ENCODE measurements at regions not wholly inside any gene's neighbourhood (a gene's known extent, or its start where the extent isn't known, plus 50 kb on each side); places are given as distances from the start of the nearest gene placed in this dataset.

DNA sequence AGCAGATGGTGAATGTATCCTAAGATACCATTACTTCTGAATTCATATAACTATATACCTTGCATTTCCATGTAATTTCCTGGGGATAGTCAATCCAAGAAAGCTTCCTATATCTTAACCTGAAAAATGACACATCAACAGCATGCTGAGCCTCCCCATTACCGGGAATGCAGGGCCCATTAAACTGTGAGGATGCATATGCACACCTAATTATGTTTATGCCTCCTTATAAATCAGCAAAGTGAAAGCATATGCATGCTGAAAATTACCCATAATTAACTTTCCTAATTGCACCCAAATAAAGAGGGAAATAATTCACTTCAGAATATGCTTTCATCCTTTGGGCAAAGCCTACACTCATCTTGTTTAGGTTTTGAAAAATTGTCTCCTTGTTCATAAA is 663.0 kb downstream of the KCNA4 start:
- DNase-seq (ENCODE audit: low read depth) = no peak

DNA sequence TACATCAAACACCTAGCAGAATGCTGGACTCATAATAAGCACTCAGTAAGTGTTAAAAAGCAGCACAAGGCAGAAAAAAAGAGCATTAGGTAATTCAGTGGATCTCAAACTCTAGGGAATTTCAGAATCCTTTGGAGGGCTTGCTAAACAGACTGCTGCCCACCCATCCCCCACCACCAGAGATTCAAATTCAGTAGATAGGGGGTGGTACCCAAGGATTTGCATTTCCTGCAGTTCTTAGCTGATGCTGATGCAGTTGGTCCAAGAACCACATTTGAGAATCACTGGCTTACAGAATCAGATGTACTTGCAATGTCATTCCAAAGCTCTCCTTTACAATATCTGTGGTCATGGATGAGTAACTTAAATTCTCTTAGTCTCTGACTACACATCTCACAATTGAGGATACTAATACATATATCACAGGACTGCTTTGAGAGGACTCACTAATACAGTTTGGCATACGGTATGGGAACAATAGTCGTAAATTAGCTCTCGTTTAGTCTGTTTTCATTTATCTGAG is 664.5 kb downstream of the KCNA4 start:
- DNase-seq (ENCODE audit: low read depth) = no peak

DNA sequence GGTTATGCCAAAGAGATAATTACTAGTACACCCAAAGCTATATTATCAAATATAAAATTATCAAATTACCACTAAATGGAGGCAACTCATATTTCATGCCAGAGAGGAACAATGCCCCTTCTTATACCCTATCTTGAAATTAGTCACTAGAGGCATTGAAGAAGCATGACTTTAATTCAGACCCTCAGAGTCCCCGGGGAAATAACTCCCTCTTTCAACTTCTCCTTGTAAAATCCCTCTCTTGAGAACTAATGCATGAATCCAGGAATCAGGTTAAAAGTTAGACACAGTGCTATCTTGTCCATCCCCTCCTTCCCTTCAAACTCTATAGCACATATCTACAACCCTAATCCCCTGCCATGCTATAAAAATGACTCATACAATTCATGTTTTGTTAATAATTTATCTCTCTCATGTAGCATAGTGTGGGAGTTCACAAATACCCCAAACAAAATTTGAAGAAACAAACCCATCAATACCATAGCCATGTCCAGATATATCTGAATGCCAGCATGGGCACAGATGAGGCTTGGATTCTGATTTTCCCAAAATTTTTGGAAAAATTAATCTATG is 665.4 kb downstream of the KCNA4 start:
- no peak for DNase-seq (ENCODE audit: low read depth)

DNA sequence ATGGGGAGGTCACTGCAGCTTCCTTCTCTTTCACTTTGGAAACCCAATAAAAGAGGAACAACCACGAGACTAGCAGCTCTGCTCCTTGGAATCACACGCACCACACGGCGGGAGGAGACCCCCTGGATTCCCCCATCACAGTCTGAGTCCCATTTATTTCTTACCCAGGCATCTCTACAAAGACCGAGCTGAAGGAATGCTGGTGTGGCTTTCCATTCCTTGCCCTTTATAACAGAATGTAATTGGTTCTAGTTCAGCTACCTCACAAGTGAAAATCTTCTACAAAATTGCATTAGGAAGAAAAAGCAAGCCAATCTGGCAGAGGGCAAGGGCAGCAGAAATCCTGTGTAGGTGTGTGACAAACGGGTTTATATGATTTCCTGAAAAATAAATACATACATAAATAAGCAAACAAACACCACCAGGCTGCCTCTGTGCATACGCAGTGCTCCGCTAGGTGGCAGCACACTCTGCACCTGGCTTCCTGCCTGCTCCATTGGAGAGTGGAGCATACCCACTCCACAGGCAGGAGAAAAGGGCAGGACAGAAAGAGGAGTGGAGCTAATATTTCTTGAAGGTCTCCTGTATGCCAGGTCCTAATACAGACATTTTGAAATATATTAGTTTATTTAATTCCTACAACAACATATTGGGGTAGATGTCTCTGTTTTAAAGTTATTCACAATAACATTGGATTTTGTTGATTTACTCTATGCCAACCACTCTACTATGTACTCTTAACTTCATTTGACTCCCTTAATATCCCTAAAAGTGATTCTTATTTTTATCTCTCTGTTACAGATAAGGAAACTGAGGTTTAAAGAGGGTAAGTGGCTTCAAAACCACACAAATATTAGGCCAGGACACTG is 673.1 kb downstream of the KCNA4 start:
- DNase-seq (ENCODE audit: low read depth) = peak; percentile 64

DNA sequence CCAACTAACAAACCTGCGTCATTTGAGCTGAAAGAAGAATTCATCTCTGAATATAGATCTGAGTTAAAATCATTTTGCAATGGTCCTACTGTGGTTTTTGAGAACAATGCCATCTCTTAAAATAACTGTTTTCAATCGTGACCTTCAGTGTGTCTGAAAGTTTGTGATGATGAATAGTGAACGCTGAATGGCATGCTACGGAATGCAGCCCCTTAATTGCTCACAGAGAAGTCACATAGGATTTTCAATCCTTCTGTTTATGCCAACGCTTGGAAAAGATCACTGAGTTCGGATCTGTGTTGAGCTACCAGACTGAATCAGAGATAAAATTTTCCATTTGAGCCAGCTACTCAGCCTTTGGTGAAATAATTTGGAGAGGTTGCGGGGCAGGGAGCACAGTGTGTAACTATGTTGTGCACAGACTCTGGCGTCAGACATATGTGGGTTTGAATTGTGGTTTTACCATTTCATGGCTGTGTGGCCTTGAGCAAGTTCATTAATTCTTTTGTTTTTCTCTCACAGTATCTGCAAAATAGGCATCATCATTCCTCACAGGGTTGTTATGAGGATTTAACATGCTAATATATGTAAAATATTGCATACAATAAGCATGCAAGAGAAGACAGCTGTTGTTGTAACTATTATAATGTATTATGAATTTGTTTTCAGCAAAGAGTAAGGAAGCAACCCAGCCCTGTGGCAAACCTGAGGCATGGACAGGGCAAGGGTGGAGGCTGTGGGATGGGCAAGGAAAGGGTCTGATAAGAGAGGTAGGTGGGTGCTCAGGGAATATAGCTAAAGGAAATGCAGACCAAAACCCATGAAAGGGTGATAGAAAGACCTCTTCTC is 679.9 kb downstream of the KCNA4 start:
- peak; percentile 13 for DNase-seq (ENCODE audit: low read depth)

DNA sequence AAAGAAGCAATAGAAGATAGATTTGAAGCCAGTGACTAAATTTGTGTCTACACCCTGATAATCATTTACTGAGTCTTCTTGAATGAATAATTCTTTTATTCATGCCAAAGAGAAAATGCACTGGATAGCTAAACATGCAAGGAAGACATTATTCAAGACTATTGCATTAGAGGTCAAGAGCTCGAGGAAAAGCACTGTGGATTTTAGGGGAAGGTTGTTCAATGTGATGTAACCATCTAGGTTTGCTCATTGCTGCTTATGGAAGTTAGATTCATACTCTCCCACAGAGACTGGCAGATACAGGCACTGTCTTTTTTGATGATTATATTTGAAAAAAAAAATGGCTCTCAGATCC is 682.1 kb downstream of the KCNA4 start:
- DNase-seq (ENCODE audit: low read depth) = peak; percentile 22

DNA sequence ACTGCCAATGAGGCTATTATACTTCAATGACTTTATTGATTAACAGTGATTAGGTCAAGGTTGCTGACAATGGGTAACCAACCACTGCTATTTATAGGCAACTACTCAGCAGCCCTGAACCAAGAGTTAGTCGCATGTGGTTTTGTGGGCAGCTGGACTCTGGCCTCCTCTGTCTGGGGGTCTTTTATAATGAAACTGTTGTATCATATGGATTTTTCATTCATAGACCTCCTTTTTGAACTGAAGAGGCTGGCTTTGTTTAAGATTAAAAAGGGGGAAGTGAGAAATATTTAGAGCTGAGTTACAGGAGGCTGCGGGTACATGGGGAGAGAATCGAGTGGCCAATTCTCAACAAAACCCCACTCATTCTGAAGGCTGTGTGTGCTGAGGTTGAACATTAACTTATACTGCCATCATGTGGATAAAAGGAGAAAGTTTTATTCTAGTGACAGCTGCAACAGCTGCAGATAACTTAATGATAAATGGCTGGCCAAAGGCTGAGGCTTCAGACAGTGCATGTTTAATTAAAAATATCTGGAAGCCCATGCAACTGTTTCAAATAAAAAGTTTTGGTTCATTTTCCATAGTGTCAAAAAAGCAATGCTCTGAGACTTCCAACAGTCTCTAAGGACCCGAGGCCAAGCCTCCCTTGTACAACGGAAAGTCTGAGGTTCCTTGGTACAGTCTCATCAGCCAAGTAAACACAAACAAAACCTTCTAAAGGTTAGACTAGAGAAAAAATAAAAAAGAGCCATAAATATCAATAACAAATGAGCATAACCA is 682.6 kb downstream of the KCNA4 start:
- DNase-seq (ENCODE audit: low read depth) = peak; percentile 90

DNA sequence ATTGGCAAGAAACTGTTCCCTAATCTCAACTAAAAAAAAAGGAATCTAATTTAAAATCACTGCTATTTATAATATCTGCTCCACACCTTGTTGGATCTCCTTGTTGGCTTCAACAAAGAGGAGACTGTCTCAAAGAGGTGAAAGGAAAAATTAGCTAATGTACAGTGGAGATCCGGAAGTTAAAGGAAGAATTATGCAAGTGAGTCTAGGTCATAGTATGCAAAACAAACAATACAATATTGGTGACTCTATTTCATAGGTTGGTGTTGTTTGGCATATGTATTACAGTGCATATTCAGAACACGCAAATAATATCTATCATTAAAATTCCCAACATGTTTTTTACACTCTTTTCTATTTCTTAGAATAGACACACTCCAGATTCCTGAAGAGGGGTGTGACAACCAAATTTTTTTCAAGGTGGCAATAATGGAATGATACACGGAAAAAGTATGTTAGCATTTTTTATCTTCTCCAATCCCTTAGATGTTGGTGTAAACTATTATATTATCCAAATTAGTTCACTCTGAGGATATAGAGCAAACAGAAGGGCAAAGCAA is 685.3 kb downstream of the KCNA4 start:
- no peak for DNase-seq (ENCODE audit: low read depth)

DNA sequence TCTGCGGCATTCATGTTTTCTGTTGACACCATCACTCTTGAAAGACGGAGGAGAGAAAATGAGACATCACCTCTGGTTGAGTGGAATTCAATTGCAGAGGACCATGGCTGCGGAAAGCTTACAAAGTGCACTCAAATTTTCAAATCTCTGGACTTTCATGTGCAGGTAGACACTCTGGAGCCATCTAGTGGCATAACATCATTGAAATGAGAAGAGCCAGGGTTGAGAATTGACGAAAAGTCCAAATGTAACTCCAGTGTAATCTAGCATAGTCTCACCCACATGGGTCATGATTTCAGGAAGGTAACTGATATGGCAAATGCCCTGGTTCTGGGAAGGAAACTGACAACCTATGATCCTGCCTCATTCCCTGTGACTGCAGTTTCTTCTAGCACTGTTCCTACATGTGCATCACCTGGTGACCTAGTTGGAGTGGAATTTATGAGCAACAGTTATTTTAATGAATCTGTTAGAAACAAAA is 687.8 kb downstream of the KCNA4 start:
- DNase-seq (ENCODE audit: low read depth) = peak; percentile 76

DNA sequence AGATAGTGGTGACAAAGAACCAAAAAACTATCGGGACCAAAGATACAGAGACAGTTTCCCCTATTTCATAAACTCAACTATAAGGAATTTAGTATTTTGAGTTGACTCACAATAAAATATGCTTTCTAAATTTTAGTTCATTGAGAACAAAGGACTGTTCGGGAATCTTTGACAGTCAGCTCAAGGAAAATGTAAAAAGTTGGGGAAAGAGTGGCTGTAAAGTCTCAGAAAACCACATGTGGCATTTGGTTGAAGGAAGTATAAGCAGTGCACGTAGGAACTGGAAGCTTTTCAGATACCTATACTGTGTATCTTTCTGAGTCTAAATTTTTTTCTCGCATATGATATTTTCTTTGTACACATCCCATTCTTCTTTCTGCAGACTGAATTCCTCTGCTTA is 688.9 kb downstream of the KCNA4 start:
- no peak for DNase-seq (ENCODE audit: low read depth)

DNA sequence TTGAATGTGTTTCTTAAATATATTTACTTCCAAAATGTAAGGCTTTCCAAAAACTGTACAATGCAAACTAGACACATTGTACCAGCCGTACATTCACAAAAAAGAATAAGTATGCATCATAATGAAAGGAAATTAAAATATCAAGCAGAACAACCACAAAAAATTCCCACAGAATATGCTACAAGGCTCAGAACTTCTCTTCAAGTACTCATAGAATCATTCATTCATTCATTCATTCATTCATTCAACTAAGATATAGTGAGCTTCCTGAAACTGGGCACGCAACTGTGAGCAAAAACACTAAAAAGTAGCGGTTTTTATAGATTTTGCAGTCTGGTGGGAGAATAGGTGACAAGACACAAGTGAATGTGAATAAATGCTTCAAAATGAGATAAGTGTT is 690.1 kb downstream of the KCNA4 start:
- DNase-seq (ENCODE audit: low read depth) = no peak

DNA sequence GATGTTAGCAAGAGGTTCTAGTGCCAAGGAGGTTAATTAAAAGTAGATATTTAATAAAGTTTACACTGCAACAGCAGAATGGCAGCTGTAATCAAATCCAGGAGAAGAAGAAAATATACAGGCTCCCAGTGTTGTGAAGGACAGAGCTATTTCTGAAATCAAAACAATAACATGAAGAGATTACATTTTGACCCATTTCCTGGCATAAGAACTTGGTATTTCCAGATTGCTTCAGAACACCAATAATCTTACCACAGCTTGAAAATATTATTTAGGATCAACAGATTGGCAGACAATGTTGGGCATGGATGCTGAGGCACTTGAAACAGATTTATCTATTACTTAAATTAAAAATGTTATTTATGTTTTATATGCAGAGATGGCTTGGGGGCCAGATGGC is 692.5 kb downstream of the KCNA4 start:
- DNase-seq (ENCODE audit: low read depth) = no peak

DNA sequence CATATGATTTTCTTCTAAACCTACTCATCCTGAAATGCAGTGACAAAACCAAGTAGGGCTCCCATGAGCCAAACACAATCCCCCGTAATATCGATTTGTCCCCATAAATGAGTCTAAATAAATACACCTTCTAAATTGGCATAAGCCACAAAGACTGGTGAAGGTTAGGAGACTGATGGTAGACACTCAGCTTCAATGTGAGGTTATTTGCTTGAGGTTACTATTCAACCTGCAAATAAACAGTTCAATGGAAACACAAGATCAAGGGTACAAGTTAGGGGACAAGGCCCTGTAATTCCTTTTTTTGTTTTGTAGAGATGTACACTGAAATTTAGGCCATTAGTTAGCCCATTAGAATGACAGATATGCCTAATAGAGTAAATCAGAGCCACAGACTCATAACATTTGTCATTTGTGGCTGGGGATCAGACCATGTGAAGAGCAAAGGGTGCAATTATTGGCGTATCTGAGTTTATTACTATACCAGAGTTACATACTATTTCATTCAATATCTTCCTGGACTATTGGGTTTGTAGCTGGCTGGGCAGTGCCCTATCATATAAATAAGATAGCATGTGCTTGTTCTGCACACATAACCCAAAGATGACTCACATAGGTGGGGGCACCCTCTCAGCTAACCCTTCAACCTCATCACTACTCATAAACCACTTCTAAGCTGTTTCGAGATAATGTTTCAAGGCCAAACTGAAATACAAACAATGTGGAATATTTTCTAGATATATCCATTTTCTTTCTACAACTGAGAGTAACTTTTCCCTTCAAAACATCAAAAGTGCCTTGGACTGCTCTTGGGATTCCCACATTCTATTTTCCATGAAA is 695.3 kb downstream of the KCNA4 start:
- peak; percentile 69 for DNase-seq (ENCODE audit: low read depth)

DNA sequence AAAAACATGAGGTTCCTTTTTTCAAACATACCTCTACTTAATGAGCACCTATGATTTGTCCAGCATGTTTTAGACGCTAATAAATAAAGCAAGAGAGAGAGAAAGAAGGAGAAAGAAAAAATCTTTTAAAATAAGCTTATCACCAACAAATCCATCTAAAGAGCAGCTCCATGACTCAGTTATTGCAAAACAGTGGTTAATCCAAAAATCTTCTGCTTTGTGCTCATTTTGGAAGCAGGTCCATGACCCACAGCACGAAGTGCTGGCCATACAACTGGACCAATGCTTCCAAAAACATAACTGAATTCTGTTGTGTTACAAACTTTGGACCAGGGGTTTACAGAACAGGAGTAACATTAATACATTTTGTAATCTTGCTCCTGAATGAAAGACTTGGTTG is 696.6 kb downstream of the KCNA4 start:
- no peak for DNase-seq (ENCODE audit: low read depth)

DNA sequence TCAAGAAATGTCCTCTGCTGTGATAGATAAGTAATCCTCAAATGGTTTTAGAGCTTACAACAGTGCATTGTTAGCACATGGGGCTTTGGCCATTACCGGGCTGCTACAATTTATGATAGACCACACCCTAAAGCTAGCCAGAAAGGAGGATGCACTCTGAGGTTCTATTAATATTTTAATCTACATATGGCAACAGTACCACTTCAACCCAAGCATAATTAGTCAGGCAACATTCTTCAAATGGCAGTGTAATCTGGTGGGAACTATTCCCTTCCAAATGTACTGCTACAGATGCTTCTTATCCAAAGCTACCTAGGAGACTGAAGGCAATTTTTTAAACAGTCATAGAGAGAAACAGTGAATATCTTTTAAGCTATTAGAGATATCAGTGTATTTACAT is 697.6 kb downstream of the KCNA4 start:
- no peak for DNase-seq (ENCODE audit: low read depth)

DNA sequence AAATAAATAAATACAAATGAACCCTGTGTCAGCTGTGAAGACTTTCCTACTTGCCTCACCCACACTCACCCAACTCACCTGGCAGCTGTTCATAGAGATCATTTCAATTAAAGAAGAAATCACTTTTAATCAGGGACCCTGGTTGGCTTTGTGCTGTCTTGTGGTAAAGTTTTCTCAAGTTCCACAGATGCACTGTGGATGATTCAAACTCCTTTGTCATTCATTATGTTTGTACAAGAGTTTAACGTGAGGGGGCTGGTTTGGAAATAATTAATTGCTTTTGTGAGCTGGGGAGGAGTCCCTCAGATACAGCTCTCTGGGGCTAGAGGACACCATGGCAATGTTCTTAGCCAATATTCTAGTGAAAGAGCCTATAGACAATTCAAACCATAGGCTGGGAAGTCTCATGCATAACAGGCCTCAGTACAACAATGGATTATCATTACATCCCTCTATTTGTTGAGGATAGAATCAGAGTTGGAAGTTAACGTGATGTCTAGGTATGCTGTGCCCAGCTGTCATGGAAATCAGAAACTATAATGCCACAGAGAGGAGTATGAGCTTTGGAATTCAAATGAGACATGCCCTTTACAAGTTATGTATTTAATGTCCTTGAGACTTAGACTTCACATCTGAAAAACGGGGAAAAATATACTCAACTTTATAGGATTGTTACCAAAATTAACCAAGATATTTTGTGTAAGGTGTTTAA is 698.5 kb downstream of the KCNA4 start:
- peak; percentile 85 for DNase-seq (ENCODE audit: low read depth)

DNA sequence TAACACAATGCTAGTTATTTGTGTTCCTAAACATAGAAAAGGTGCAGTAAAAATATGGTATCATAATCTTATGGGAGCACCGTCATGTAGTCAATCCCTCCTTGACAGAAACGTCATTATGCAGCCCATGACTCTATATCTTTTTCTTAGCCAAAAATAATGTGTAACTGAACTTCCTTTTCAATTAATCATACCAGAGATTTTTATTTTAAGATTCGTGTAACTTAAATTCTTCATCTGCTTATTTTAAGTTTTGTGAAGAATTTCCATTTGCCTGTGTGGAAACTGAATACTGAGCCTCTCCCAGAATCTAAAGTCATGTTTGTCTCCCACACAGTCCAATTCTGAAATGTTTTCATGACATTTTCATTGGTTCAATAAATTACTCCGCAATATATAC is 699.1 kb downstream of the KCNA4 start:
- no peak for DNase-seq (ENCODE audit: low read depth)

DNA sequence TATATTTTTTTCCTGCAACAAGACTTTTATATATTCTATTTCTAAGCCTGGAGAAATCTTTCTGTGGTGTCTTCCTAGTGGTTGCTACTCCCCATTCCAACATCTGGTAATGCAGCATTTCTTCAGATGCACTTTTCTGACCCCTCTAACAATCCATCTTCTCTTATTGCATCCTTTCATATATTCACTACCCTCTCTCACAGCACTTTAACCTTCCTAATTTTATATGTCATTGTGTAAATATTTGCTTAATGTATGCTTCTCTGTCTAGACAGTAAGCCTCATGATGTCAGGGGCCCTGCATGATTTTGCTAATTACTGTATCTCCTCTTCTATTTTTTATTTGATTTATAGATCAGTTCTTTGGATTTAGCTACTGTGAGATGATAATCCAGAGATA is 701.6 kb downstream of the KCNA4 start:
- no peak for DNase-seq (ENCODE audit: low read depth)

DNA sequence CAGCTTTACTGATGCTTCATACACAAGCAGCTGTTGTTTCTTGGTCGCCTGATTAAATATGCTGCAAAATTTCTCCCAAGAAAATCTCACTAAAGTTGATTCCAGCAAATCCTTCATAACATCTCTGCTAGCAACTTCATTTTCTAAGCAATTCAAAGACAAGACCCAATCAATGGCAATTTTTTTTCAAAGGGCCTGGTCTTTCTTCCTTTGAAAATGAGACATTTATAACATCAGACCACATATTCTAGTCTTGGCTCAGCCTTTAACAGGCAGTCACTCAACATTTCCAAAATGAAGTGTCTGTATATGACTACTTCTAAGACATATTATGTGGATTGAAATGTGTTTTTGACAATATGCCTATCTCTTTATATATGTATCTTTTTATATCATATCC is 702.6 kb downstream of the KCNA4 start:
- DNase-seq (ENCODE audit: low read depth) = no peak
